Mononuclear cell (primary cell): ENCODE measurements at regions not wholly inside any gene's neighbourhood (a gene's known extent, or its start where the extent isn't known, plus 50 kb on each side); places are given as distances from the start of the nearest gene placed in this dataset.
"Not testable (repeated sequence)": the region's sequence is repeated elsewhere in the genome, so short reads cannot be mapped to it uniquely, and the experiment has no call there.

Experiments used
- H3K27me3 ChIP-seq: 2 replicates; pipeline ENCODE4 v1.6.0; 2011; ENCODE audit warnings: low read length, control low read depth; ENCODE audit not compliant: insufficient read depth
- H3K4me1 ChIP-seq: 2 replicates; pipeline ENCODE4 v1.5.1; 2011; ENCODE audit warnings: mild to moderate bottlenecking, low read length, control low read depth; ENCODE audit not compliant: insufficient read depth
- H3K4me3 ChIP-seq: 2 replicates; pipeline ENCODE4 v1.5.1; 2011; ENCODE audit warnings: mild to moderate bottlenecking, low read length, moderate library complexity
- H3K9me3 ChIP-seq: 2 replicates; pipeline ENCODE4 v1.5.1; 2011; ENCODE audit warnings: low read depth, mild to moderate bottlenecking, control low read depth, low read length

- no peaks in the 10 kb centered on the region for H3K9me3 ChIP-seq
- no peak overlapping the region for H3K4me3 ChIP-seq
- H3K4me1 ChIP-seq: peaks cover 16% of the 10 kb centered on the region
These were observed 50.3 kb downstream of the GASK1B start for GRCh38 chr4:158122501-158122900.

GRCh38 chr4:158121161-158121579 lies 51.7 kb downstream of the GASK1B start:
- Histone ChIP-seq H3K9me3 (no peaks in the 10 kb centered on the region), H3K4me3 (no peak overlapping the region), H3K4me1 (peaks cover 16% of the 10 kb centered on the region), H3K27me3 (no peaks in the 10 kb centered on the region)

More at GRCh38 chr4:158122501-158122900, 50.3 kb downstream of the GASK1B start:
- no peaks in the 10 kb centered on the region for H3K27me3 ChIP-seq

GRCh38 chr4:158120645-158121151 lies 52.1 kb downstream of the GASK1B start:
- peaks cover 16% of the 10 kb centered on the region for H3K4me1 ChIP-seq
- H3K9me3 ChIP-seq, H3K27me3 ChIP-seq, H3K4me3 ChIP-seq: not testable (repeated sequence)

- Histone ChIP-seq H3K9me3 (no peaks in the 10 kb centered on the region), H3K27me3 (no peaks in the 10 kb centered on the region), H3K4me3 (no peak overlapping the region), H3K4me1 (peaks cover 3% of the 10 kb centered on the region)
These were observed 60.2 kb downstream of the GASK1B start for GRCh38 chr4:158112611-158113010.

- Histone ChIP-seq H3K27me3 (no peaks in the 10 kb centered on the region), H3K4me3 (no peak overlapping the region), H3K9me3 (no peaks in the 10 kb centered on the region), H3K4me1 (peaks cover 3% of the 10 kb centered on the region)
These were observed 61.6 kb downstream of the GASK1B start for GRCh38 chr4:158111241-158111640.

GRCh38 chr4:158102904-158103303 lies 69.9 kb downstream of the GASK1B start:
- Histone ChIP-seq H3K4me3 (no peak overlapping the region), H3K4me1 (no peaks in the 10 kb centered on the region)

GRCh38 chr4:158099686-158100085 lies 73.1 kb downstream of the GASK1B start:
- no peaks in the 10 kb centered on the region for H3K4me1 ChIP-seq
- H3K4me3 ChIP-seq: no peak overlapping the region
- H3K27me3 ChIP-seq: no peaks in the 10 kb centered on the region
- H3K9me3 ChIP-seq: no peaks in the 10 kb centered on the region

More at GRCh38 chr4:158102904-158103303, 69.9 kb downstream of the GASK1B start:
- no peaks in the 10 kb centered on the region for H3K9me3 ChIP-seq
- no peaks in the 10 kb centered on the region for H3K27me3 ChIP-seq

GRCh38 chr4:158098802-158099201 lies 74.0 kb downstream of the GASK1B start:
- H3K9me3 ChIP-seq: no peaks in the 10 kb centered on the region
- H3K27me3 ChIP-seq: no peaks in the 10 kb centered on the region
- H3K4me1 ChIP-seq: no peaks in the 10 kb centered on the region
- no peak overlapping the region for H3K4me3 ChIP-seq

GRCh38 chr4:158094413-158095134 lies 78.3 kb downstream of the GASK1B start:
- Histone ChIP-seq H3K9me3 (no peaks in the 10 kb centered on the region), H3K4me1 (no peaks in the 10 kb centered on the region), H3K4me3 (no peak overlapping the region), H3K27me3 (no peaks in the 10 kb centered on the region)

GRCh38 chr4:158090323-158090722 lies 82.5 kb downstream of the GASK1B start:
- Histone ChIP-seq H3K4me1 (no peaks in the 10 kb centered on the region), H3K27me3 (no peaks in the 10 kb centered on the region), H3K4me3 (no peak overlapping the region), H3K9me3 (no peaks in the 10 kb centered on the region)

- not testable (repeated sequence) for H3K4me3 ChIP-seq, H3K4me1 ChIP-seq, H3K27me3 ChIP-seq, H3K9me3 ChIP-seq
These were observed 82.9 kb downstream of the GASK1B start for GRCh38 chr4:158089897-158090296.

- no peaks in the 10 kb centered on the region for H3K9me3 ChIP-seq
- H3K4me3 ChIP-seq: no peak overlapping the region
- H3K27me3 ChIP-seq: no peaks in the 10 kb centered on the region
- no peaks in the 10 kb centered on the region for H3K4me1 ChIP-seq
These were observed 92.5 kb downstream of the GASK1B start for GRCh38 chr4:158080354-158080753.

- Histone ChIP-seq H3K4me1 (no peaks in the 10 kb centered on the region), H3K9me3 (no peaks in the 10 kb centered on the region), H3K27me3 (no peaks in the 10 kb centered on the region), H3K4me3 (no peak overlapping the region)
These were observed 93.2 kb downstream of the GASK1B start for GRCh38 chr4:158079661-158080060.

- H3K9me3 ChIP-seq: no peaks in the 10 kb centered on the region
These were observed 95.0 kb downstream of the GASK1B start for GRCh38 chr4:158077835-158078234.

GRCh38 chr4:158074851-158075250 lies 98.0 kb downstream of the GASK1B start:
- Histone ChIP-seq H3K4me3 (no peak overlapping the region), H3K9me3 (no peaks in the 10 kb centered on the region), H3K4me1 (no peaks in the 10 kb centered on the region), H3K27me3 (no peaks in the 10 kb centered on the region)

More at GRCh38 chr4:158077835-158078234, 95.0 kb downstream of the GASK1B start:
- Histone ChIP-seq H3K4me1 (no peaks in the 10 kb centered on the region), H3K4me3 (no peak overlapping the region), H3K27me3 (no peaks in the 10 kb centered on the region)

- Histone ChIP-seq H3K4me3 (no peak overlapping the region), H3K27me3 (no peaks in the 10 kb centered on the region), H3K4me1 (no peaks in the 10 kb centered on the region), H3K9me3 (no peaks in the 10 kb centered on the region)
These were observed 100.9 kb downstream of the GASK1B start for GRCh38 chr4:158071931-158072330.
